ENCODE measurements at regions not wholly inside any gene's neighbourhood (a gene's known extent, or its start where the extent isn't known, plus 50 kb on each side); places are given as distances from the start of the nearest gene placed in this dataset.
"Not testable (repeated sequence)": the region's sequence is repeated elsewhere in the genome, so short reads cannot be mapped to it uniquely, and the experiment has no call there.

GRCh38 chr14:87253791-87254190 lies 739.2 kb downstream of the GALC start:
- not testable (repeated sequence) for TF ChIP-seq EP300, CTCF, POLR2A (IDR thresholded peaks at IDR 0.05)
